ENCODE measurements at regions not wholly inside any gene's neighbourhood (a gene's known extent, or its start where the extent isn't known, plus 50 kb on each side); places are given as distances from the start of the nearest gene placed in this dataset.
A peak's percentile ranks its signal among the peaks of the same experiment; 100 is the strongest.

GRCh38 chr18:64972545-64972944 lies 778.3 kb upstream of the CDH7 start:
- no peak for DNase-seq
- intact Hi-C loops (cut with DNase I, micrococcal nuclease) = no loop called here
- ATAC-seq = no peak

GRCh38 chr18:64966667-64967066 lies 784.1 kb upstream of the CDH7 start:
- ATAC-seq (peak; percentile 66), DNase-seq (peak in 1 of 2 donors; percentile 17)
- intact Hi-C loops (cut with DNase I, micrococcal nuclease) = no loop called here

GRCh38 chr18:64956465-64956864 lies 794.3 kb upstream of the CDH7 start:
- no peak for DNase-seq
- no peak for ATAC-seq
- intact Hi-C loops (cut with DNase I, micrococcal nuclease) = no loop called here

- no peak for DNase-seq
- intact Hi-C loops (cut with DNase I, micrococcal nuclease) = no loop called here
- ATAC-seq = no peak
Measured at GRCh38 chr18:64949885-64950284, 800.9 kb upstream of the CDH7 start.

GRCh38 chr18:64936671-64937070 lies 787.8 kb upstream of the LINC00305 start:
- ATAC-seq (no peak), DNase-seq (no peak)
- intact Hi-C loops (cut with DNase I, micrococcal nuclease) = no loop called here

GRCh38 chr18:64929036-64929435 lies 780.1 kb upstream of the LINC00305 start:
- no peak for DNase-seq
- intact Hi-C loops (cut with DNase I, micrococcal nuclease) = no loop called here
- ATAC-seq = no peak

- DNase-seq = no peak
- intact Hi-C loops (cut with DNase I, micrococcal nuclease) = no loop called here
- no peak for ATAC-seq
Measured at GRCh38 chr18:64919971-64920570, 771.2 kb upstream of the LINC00305 start.

- intact Hi-C loops (cut with DNase I, micrococcal nuclease) = no loop called here
- DNase-seq (no peak), ATAC-seq (no peak)
Measured at GRCh38 chr18:64918851-64919250, 770.0 kb upstream of the LINC00305 start.

GRCh38 chr18:64893349-64893748 lies 744.5 kb upstream of the LINC00305 start:
- intact Hi-C loops (cut with DNase I, micrococcal nuclease) = no loop called here
- ATAC-seq (no peak), DNase-seq (no peak)

- DNase-seq (no peak), ATAC-seq (no peak)
- intact Hi-C loops (cut with DNase I, micrococcal nuclease) = no loop called here
Measured at GRCh38 chr18:64888956-64889355, 740.1 kb upstream of the LINC00305 start.

- intact Hi-C loops (cut with DNase I, micrococcal nuclease) = no loop called here
- DNase-seq (no peak), ATAC-seq (no peak)
Measured at GRCh38 chr18:64886995-64887394, 738.1 kb upstream of the LINC00305 start.

GRCh38 chr18:64882896-64883295 lies 734.0 kb upstream of the LINC00305 start:
- no peak for DNase-seq
- no peak for ATAC-seq
- intact Hi-C loops (cut with DNase I, micrococcal nuclease) = no loop called here

GRCh38 chr18:64876833-64877232 lies 727.9 kb upstream of the LINC00305 start:
- intact Hi-C loops (cut with DNase I, micrococcal nuclease) = no loop called here
- DNase-seq = no peak
- no peak for ATAC-seq

GRCh38 chr18:64872710-64873458 lies 724.0 kb upstream of the LINC00305 start:
- DNase-seq = no peak
- ATAC-seq = peak; percentile 84
- intact Hi-C loops (cut with DNase I, micrococcal nuclease) = no loop called here

- intact Hi-C loops (cut with DNase I, micrococcal nuclease) = no loop called here
- no peak for DNase-seq
- no peak for ATAC-seq
Measured at GRCh38 chr18:64854112-64854511, 705.2 kb upstream of the LINC00305 start.

GRCh38 chr18:64852281-64852680 lies 703.4 kb upstream of the LINC00305 start:
- intact Hi-C loops (cut with DNase I, micrococcal nuclease) = no loop called here
- ATAC-seq = no peak
- DNase-seq = no peak

GRCh38 chr18:64851726-64852125 lies 702.8 kb upstream of the LINC00305 start:
- DNase-seq (no peak), ATAC-seq (no peak)
- intact Hi-C loops (cut with DNase I, micrococcal nuclease) = no loop called here

GRCh38 chr18:64850791-64851190 lies 701.9 kb upstream of the LINC00305 start:
- DNase-seq (no peak), ATAC-seq (no peak)
- intact Hi-C loops (cut with DNase I, micrococcal nuclease) = no loop called here

GRCh38 chr18:64840911-64841701 lies 692.2 kb upstream of the LINC00305 start:
- DNase-seq (no peak), ATAC-seq (peak; percentile 84)

GRCh38 chr18:64810354-64810753 lies 661.5 kb upstream of the LINC00305 start:
- DNase-seq (no peak), ATAC-seq (peak; percentile 60)
- intact Hi-C loops (cut with DNase I, micrococcal nuclease) = no loop called here

More at GRCh38 chr18:64840911-64841701, 692.2 kb upstream of the LINC00305 start:
- intact Hi-C loops (cut with DNase I, micrococcal nuclease) = no loop called here
